Fibroblast of mammary gland (primary cell): ENCODE measurements at regions not wholly inside any gene's neighbourhood (a gene's known extent, or its start where the extent isn't known, plus 50 kb on each side); places are given as distances from the start of the nearest gene placed in this dataset.
A peak's percentile ranks its signal among the peaks of the same experiment; 100 is the strongest.

Source experiments
- DNase-seq: peaks from one replicate; pipeline ENCODE4 v3.0.0-alpha.2; 2010; ENCODE audit warnings: low read depth
- H3K4me3 ChIP-seq: 2 replicates; pipeline ENCODE4 v1.5.1; 2011; ENCODE audit warnings: low read depth, mild to moderate bottlenecking, low read length, moderate library complexity; ENCODE audit not compliant: control insufficient read depth
- CTCF ChIP-seq: conservative IDR thresholded peaks from 2 replicates; pipeline ENCODE4 v1.5.1; 2011; ENCODE audit warnings: low read depth, low read length, inconsistent platforms; ENCODE audit not compliant: control insufficient read depth, insufficient read depth

- DNase-seq: no peak
- H3K4me3 ChIP-seq: no peak overlapping the region
- TF ChIP-seq CTCF: no peak
Observed at GRCh38 chr2:195289081-195289480, 367.9 kb upstream of the SLC39A10 start.

GRCh38 chr2:195279840-195280427 is 377.1 kb upstream of the SLC39A10 start:
- TF ChIP-seq CTCF: no peak
- DNase-seq: peak; percentile 10
- H3K4me3 ChIP-seq: no peak overlapping the region

- H3K4me3 ChIP-seq: no peak overlapping the region
- TF ChIP-seq CTCF: no peak
- DNase-seq: no peak
Observed at GRCh38 chr2:195270466-195271039, 386.5 kb upstream of the SLC39A10 start.

GRCh38 chr2:195269220-195269619 is 387.8 kb upstream of the SLC39A10 start:
- TF ChIP-seq CTCF: no peak
- no peak for DNase-seq
- no peak overlapping the region for H3K4me3 ChIP-seq

- TF ChIP-seq CTCF: no peak
- no peak for DNase-seq
- H3K4me3 ChIP-seq: no peak overlapping the region
Observed at GRCh38 chr2:195257979-195258378, 399.0 kb upstream of the SLC39A10 start.

- no peak overlapping the region for H3K4me3 ChIP-seq
- DNase-seq: no peak
- no peak for TF ChIP-seq CTCF
Observed at GRCh38 chr2:195252018-195252417, 405.0 kb upstream of the SLC39A10 start.
